ENCODE measurements at regions not wholly inside any gene's neighbourhood (a gene's known extent, or its start where the extent isn't known, plus 50 kb on each side); places are given as distances from the start of the nearest gene placed in this dataset.

GRCh38 chr14:104288272-104288671 is 149.9 kb downstream of the KIF26A start:
- TF ChIP-seq EZH2 (IDR thresholded peaks at IDR 0.05; ENCODE audit: borderline replicate concordance, low read depth, low read length, poor library complexity, severe bottlenecking) (no peak), CTCF (conservative IDR thresholded peaks at IDR 0.05; ENCODE audit: low read depth, low read length) (no peak)
